Right atrium auricular region (tissue), 2 donors: ENCODE measurements at regions not wholly inside any gene's neighbourhood (a gene's known extent, or its start where the extent isn't known, plus 50 kb on each side); places are given as distances from the start of the nearest gene placed in this dataset.

Source experiments
- DNase-seq: peaks from one replicate; pipeline ENCODE4 v3.0.0-alpha.2; 2019; ENCODE audit warnings: low spot score
- H3K27ac ChIP-seq, 2 donors: fragments of 200-600 bp; sonication (generic); 1 replicate in 1 of 2; 2 replicates in 1 of 2; pipeline ENCODE4 v1.5.1; 2016 to 2019
- H3K27me3 ChIP-seq, 2 donors: fragments of 200-600 bp; sonication (generic); one replicate each; pipeline versions ENCODE4 v1.5.1 to v1.6.0; 2017 to 2019
- H3K36me3 ChIP-seq: fragments of 200-600 bp; sonication (generic); one replicate; pipeline ENCODE4 v1.5.1; 2016
- H3K4me1 ChIP-seq, 2 donors: fragments of 200-600 bp; sonication (generic); one replicate each; pipeline versions ENCODE4 v1.5.1 to v1.6.0; 2017 to 2019
- H3K4me3 ChIP-seq, 2 donors: fragments of 200-600 bp; sonication (generic); 1 replicate in 1 of 2; 2 replicates in 1 of 2; pipeline ENCODE4 v1.5.1; 2017 to 2019; ENCODE audit warnings: mild to moderate bottlenecking in 1 of 2, moderate library complexity in 1 of 2
- H3K9me3 ChIP-seq, 2 donors: fragments of 200-600 bp; sonication (generic); one replicate each; pipeline ENCODE4 v1.5.1; 2019
- CTCF ChIP-seq, 2 donors: fragments of 200-600 bp; sonication (generic); IDR thresholded peaks; one replicate each; pipeline ENCODE4 v1.5.1; 2019; ENCODE audit warnings: antibody characterized with exemption in 2 of 2

DNA sequence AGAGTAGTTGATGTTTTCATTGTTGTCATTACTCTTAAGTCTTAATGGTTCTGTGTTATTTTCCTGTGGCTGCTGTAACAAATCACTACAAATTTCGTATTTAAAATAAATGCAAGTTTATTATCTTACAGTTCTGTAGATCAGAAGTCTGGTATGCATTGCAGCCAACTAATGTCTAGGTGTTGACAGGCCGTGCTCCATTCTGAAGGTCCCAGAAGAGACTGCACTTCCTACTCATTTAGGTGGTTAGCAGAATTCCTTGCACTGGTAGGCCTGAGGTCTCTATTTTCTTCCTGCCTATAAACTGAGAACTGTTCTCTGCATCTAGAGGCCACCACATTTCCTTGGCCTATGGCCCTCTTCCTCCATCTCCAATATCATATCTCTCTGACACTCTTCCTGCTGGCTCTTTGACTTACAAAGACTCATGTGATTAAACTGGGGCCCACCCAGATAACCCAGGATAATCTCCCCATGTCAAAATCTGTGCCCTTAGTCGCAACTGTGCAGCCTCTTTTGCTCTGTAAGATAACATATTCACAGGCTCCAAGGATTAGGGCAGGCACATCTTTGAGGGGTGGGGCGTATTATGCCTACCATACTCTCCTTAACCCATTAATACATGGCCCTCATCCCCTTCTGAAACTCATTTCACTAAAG, 468.4 kb downstream of the FOXO1 start:
- Histone ChIP-seq H3K36me3 (no peaks in the 10 kb centered on the region), H3K9me3 (no peaks in the 10 kb centered on the region), H3K4me1 (peaks cover 0 to 8% of the 10 kb centered on the region in 2 donors), H3K4me3 (no peak overlapping the region), H3K27ac (no peak overlapping the region), H3K27me3 (no peaks in the 10 kb centered on the region)
- TF ChIP-seq CTCF (IDR thresholded peaks at IDR 0.05) = no peak
- no peak for DNase-seq

DNA sequence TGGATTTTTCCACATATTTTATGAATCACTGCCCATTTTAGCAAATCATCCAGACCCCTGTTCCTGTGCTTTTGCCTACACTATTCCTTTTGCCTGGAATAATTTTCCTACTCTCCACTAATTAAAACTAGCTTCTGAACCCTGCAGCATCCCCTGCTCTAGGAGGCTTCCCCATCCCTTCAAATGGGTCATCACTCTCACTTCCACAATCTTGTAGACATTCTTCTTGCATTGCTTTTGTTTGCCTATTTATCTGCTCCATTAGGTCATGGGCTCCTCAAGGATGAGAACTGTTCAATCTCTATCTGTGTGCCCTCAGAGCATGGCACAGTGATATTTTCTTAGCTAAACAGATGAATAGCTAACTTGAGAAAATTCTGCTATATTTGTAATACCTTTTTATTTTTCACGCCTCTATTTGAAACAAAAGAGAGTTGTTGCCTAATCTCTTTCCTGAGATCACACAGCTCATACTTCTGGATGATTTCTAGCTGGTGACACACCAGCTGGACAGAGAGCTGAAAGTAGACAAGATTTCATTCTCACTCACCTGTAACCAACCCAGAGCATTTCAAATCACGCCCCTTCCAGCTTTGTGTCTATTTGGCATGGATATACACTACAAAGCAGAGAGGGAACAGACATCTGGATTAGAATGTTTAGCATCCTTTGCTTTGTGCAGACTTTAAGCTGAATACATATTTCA, 466.0 kb downstream of the FOXO1 start:
- Histone ChIP-seq H3K4me3 (no peak overlapping the region), H3K36me3 (no peaks in the 10 kb centered on the region), H3K27me3 (no peaks in the 10 kb centered on the region), H3K9me3 (peaks cover 0 to 8% of the 10 kb centered on the region in 2 donors), H3K4me1 (no peaks in the 10 kb centered on the region), H3K27ac (no peak overlapping the region)
- no peak for DNase-seq
- TF ChIP-seq CTCF (IDR thresholded peaks at IDR 0.05) = no peak

GRCh38 chr13:40204246-40204645, 462.2 kb downstream of the FOXO1 start:
- H3K4me3 ChIP-seq = no peak overlapping the region
- no peaks in the 10 kb centered on the region for H3K36me3 ChIP-seq
- no peak for DNase-seq
- peaks cover 0 to 8% of the 10 kb centered on the region in 2 donors for H3K9me3 ChIP-seq
- TF ChIP-seq CTCF (IDR thresholded peaks at IDR 0.05) = no peak
- no peaks in the 10 kb centered on the region for H3K4me1 ChIP-seq
- no peak overlapping the region for H3K27ac ChIP-seq
- no peaks in the 10 kb centered on the region for H3K27me3 ChIP-seq

DNA sequence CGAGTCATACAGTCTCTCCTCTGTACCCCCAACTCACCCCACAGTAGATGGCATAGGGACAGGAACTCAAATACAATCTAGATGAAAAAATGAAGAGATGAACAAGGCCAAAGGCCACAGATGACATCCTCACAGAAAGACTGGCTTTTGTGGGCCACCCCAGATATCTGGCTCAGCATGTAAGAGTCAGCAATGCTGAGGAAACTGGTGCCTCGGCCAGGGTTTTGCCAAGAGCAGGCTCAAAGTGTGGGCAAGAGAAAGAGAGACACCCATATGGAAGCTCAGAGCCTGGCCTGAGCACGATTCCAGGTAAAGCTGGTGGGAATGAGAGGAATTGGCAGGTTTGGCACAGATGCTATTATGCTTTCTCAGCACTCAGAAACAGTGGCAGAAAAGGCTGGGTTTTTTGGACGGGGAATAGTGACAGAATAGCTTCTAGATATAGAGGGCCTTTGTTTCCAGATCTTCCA, 460.6 kb downstream of the FOXO1 start:
- no peak overlapping the region for H3K27ac ChIP-seq
- no peaks in the 10 kb centered on the region for H3K4me1 ChIP-seq
- no peak overlapping the region for H3K4me3 ChIP-seq
- H3K27me3 ChIP-seq = no peaks in the 10 kb centered on the region
- H3K36me3 ChIP-seq = no peaks in the 10 kb centered on the region
- peaks cover 0 to 8% of the 10 kb centered on the region in 2 donors for H3K9me3 ChIP-seq
- DNase-seq = no peak
- TF ChIP-seq CTCF (IDR thresholded peaks at IDR 0.05) = no peak

DNA sequence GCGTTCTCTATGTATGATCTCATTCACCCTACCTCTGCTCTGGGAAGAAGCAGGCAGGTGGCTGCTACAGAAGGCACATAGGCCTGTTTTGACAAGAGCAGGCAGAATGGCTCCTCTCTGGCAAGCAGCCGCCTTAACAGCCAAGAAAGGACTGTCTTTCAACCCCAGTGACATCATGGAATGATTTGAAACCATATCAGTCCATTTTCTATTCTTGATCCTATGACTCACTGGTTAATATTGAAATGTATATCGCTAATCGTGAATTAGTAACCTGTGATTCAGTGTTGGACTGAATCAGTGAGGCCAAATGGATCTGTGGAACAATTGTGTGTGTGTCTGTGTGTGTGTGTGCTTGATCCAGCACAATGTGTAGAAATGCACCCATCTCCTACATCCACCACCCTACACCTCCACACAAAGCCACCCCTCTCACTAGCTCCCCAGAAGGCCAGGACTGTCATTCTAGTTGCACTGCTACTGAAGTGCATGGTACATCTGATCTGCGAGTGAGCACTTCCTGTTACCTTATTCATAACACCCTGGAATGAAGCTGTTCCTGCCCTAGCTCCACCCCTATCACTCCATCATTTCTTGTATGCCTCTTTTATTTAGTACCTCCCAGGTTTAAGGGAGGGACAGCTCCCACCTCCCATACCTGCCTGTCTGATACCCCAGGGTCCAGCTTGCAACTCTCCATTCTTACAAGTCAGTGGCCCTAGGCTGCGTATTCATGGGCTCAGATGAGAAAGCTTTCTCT, 460.0 kb downstream of the FOXO1 start:
- H3K9me3 ChIP-seq = peaks cover 0 to 8% of the 10 kb centered on the region in 2 donors
- no peak for DNase-seq
- no peak overlapping the region for H3K4me3 ChIP-seq
- TF ChIP-seq CTCF (IDR thresholded peaks at IDR 0.05) = no peak
- H3K27ac ChIP-seq = no peak overlapping the region
- H3K27me3 ChIP-seq = no peaks in the 10 kb centered on the region
- no peaks in the 10 kb centered on the region for H3K36me3 ChIP-seq
- H3K4me1 ChIP-seq = no peaks in the 10 kb centered on the region
